GM12878 (cell line): ENCODE measurements at regions not wholly inside any gene's neighbourhood (a gene's known extent, or its start where the extent isn't known, plus 50 kb on each side); places are given as distances from the start of the nearest gene placed in this dataset.

ENCODE experiments used
- CTCF ChIP-seq, 3 experiments: IDR thresholded peaks in 2 of 3; conservative IDR thresholded peaks in 1 of 3; 2 replicates each; pipeline ENCODE4 v1.5.1; 2011; ENCODE audit warnings: low read depth in 3 of 3, low read length in 3 of 3, mild to moderate bottlenecking in 3 of 3, control low read depth in 2 of 3, moderate library complexity in 2 of 3, inconsistent platforms in 1 of 3, mixed read lengths in 1 of 3; ENCODE audit not compliant: control insufficient read depth in 2 of 3, insufficient read depth in 1 of 3; ENCODE audit errors: extremely low read depth in 1 of 3
- EZH2 ChIP-seq: IDR thresholded peaks from 2 replicates; pipeline ENCODE4 v1.6.1; 2012; ENCODE audit warnings: low read depth, mild to moderate bottlenecking, control low read depth, inconsistent platforms, low read length, borderline replicate concordance; ENCODE audit not compliant: control insufficient read depth
- HDAC2 ChIP-seq: fragments of 200-600 bp; sonication (generic); IDR thresholded peaks from 2 replicates; pipeline ENCODE4 v1.6.1; 2017
- MYC ChIP-seq: IDR thresholded peaks from 2 replicates; pipeline ENCODE4 v1.6.1; 2011; ENCODE audit warnings: mild to moderate bottlenecking, low read length, moderate library complexity, inconsistent platforms; ENCODE audit not compliant: insufficient read depth, insufficient replicate concordance, insufficient read length, severe bottlenecking
- SRF ChIP-seq, 2 experiments: IDR thresholded peaks; 2 replicates each; pipeline ENCODE4 v1.6.1; 2011; ENCODE audit warnings: low read depth in 2 of 2, low read length in 2 of 2, mild to moderate bottlenecking in 1 of 2, moderate library complexity in 1 of 2
- TF ChIP-seq, protein P1 (sequence below): IDR thresholded peaks from 2 replicates; pipeline ENCODE4 v1.6.1; 2011; ENCODE audit warnings: borderline replicate concordance, low read depth, mild to moderate bottlenecking, moderate library complexity, low read length; ENCODE audit not compliant: insufficient read depth, poor library complexity, severe bottlenecking

DNA sequence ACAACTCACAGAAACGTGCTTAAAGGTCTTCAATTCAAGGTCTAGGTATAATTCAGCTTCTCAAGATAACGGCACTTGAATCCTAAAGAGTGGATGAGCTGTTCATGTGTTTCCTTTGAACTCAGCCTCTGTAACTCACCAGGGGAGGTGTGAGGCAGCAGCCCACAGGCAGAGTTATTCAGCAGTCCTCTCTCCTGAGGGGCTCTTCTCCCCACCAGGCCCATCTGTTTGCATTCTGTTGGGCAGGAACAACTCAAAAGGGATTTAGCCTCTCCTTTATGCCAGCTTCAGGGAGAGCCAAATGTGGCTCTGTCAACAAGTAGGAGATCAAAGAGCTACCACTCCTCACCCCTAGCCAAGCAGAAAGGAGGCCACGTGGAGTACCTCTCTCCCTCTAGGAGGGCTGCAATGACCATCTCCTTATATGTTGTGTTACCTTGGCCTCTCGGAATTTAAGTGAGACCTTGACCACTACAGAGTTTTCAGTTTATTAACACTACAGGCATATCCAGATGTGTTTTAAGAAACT, 151.2 kb downstream of the SPATA18 start:
- TF ChIP-seq SRF (IDR thresholded peaks at IDR 0.05; ENCODE audit: low read depth in 2 of 2, low read length in 2 of 2) (no peak), HDAC2 (no peak), MYC (no peak), CTCF (IDR thresholded peaks at IDR 0.05 in 2 of 3, conservative IDR thresholded peaks at IDR 0.05 in 1 of 3; ENCODE audit: control insufficient read depth in 2 of 3, extremely low read depth in 1 of 3, insufficient read depth in 1 of 3, low read depth in 3 of 3, low read length in 3 of 3) (no peak), EZH2 (no peak)
- TF ChIP-seq, protein P1, sequence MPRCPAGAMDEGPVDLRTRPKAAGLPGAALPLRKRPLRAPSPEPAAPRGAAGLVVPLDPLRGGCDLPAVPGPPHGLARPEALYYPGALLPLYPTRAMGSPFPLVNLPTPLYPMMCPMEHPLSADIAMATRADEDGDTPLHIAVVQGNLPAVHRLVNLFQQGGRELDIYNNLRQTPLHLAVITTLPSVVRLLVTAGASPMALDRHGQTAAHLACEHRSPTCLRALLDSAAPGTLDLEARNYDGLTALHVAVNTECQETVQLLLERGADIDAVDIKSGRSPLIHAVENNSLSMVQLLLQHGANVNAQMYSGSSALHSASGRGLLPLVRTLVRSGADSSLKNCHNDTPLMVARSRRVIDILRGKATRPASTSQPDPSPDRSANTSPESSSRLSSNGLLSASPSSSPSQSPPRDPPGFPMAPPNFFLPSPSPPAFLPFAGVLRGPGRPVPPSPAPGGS = no peak
